ENCODE measurements at regions not wholly inside any gene's neighbourhood (a gene's known extent, or its start where the extent isn't known, plus 50 kb on each side); places are given as distances from the start of the nearest gene placed in this dataset.
A peak's percentile ranks its signal among the peaks of the same experiment; 100 is the strongest.
"Not testable (repeated sequence)": the region's sequence is repeated elsewhere in the genome, so short reads cannot be mapped to it uniquely, and the experiment has no call there.

- H3K4me3 ChIP-seq (ENCODE audit: low read length) = no peak overlapping the region
- no peak overlapping the region for H3K27ac ChIP-seq (ENCODE audit: low read length)
- H3K36me3 ChIP-seq (ENCODE audit: control insufficient read depth, insufficient read depth, low read length) = no peaks in the 10 kb centered on the region
- H3K9me3 ChIP-seq (replicated peaks; ENCODE audit: control insufficient read depth, low read depth, low read length) = no peaks in the 10 kb centered on the region
- no peaks in the 10 kb centered on the region for H3K27me3 ChIP-seq (ENCODE audit: control insufficient read depth, insufficient read depth, low read length)
- no peaks in the 10 kb centered on the region for H3K4me1 ChIP-seq (ENCODE audit: control insufficient read depth, insufficient read depth, low read length)
- DNase-seq = no peak
Observed at GRCh38 chr3:144820726-144821125, 849.1 kb downstream of the DIPK2A start.

- Histone ChIP-seq H3K27me3 (ENCODE audit: control insufficient read depth, insufficient read depth, low read length) (no peaks in the 10 kb centered on the region), H3K9me3 (replicated peaks; ENCODE audit: control insufficient read depth, low read depth, low read length) (no peaks in the 10 kb centered on the region), H3K4me1 (ENCODE audit: control insufficient read depth, insufficient read depth, low read length) (no peaks in the 10 kb centered on the region), H3K4me3 (ENCODE audit: low read length) (no peak overlapping the region), H3K27ac (ENCODE audit: low read length) (no peak overlapping the region), H3K36me3 (ENCODE audit: control insufficient read depth, insufficient read depth, low read length) (no peaks in the 10 kb centered on the region)
- no CpG with 5 or more reads among the region's 1 CpG for WGBS (ENCODE audit: insufficient coverage)
- no peak for DNase-seq
Observed at GRCh38 chr3:144821583-144821982, 850.0 kb downstream of the DIPK2A start.

- no peak for DNase-seq
- no peaks in the 10 kb centered on the region for H3K36me3 ChIP-seq (ENCODE audit: control insufficient read depth, insufficient read depth, low read length)
- H3K9me3 ChIP-seq (replicated peaks; ENCODE audit: control insufficient read depth, low read depth, low read length) = no peaks in the 10 kb centered on the region
- H3K4me3 ChIP-seq (ENCODE audit: low read length) = no peak overlapping the region
- no peaks in the 10 kb centered on the region for H3K4me1 ChIP-seq (ENCODE audit: control insufficient read depth, insufficient read depth, low read length)
- H3K27me3 ChIP-seq (ENCODE audit: control insufficient read depth, insufficient read depth, low read length) = no peaks in the 10 kb centered on the region
- no peak overlapping the region for H3K27ac ChIP-seq (ENCODE audit: low read length)
Observed at GRCh38 chr3:144822671-144823070, 851.0 kb downstream of the DIPK2A start.

- H3K9me3 ChIP-seq (replicated peaks; ENCODE audit: control insufficient read depth, low read depth, low read length) = peaks cover 5% of the 10 kb centered on the region
- no peak overlapping the region for H3K27ac ChIP-seq (ENCODE audit: low read length)
- no peak for DNase-seq
- H3K4me3 ChIP-seq (ENCODE audit: low read length) = no peak overlapping the region
- H3K27me3 ChIP-seq (ENCODE audit: control insufficient read depth, insufficient read depth, low read length) = no peaks in the 10 kb centered on the region
- no peaks in the 10 kb centered on the region for H3K4me1 ChIP-seq (ENCODE audit: control insufficient read depth, insufficient read depth, low read length)
- H3K36me3 ChIP-seq (ENCODE audit: control insufficient read depth, insufficient read depth, low read length) = no peaks in the 10 kb centered on the region
Observed at GRCh38 chr3:144831955-144832716, 860.5 kb downstream of the DIPK2A start.

- H3K4me1 ChIP-seq (ENCODE audit: control insufficient read depth, insufficient read depth, low read length) = no peaks in the 10 kb centered on the region
- H3K4me3 ChIP-seq (ENCODE audit: low read length) = no peak overlapping the region
- no peak for DNase-seq
- H3K27me3 ChIP-seq (ENCODE audit: control insufficient read depth, insufficient read depth, low read length) = no peaks in the 10 kb centered on the region
- WGBS (ENCODE audit: insufficient coverage) = no CpG with 5 or more reads among the region's 2 CpGs
- H3K27ac ChIP-seq (ENCODE audit: low read length) = no peak overlapping the region
- no peaks in the 10 kb centered on the region for H3K36me3 ChIP-seq (ENCODE audit: control insufficient read depth, insufficient read depth, low read length)
- H3K9me3 ChIP-seq (replicated peaks; ENCODE audit: control insufficient read depth, low read depth, low read length) = peaks cover 5% of the 10 kb centered on the region
Observed at GRCh38 chr3:144839991-144840390, 868.4 kb downstream of the DIPK2A start.

GRCh38 chr3:144840866-144841265 lies 869.2 kb downstream of the DIPK2A start:
- no peaks in the 10 kb centered on the region for H3K27me3 ChIP-seq (ENCODE audit: control insufficient read depth, insufficient read depth, low read length)
- WGBS (ENCODE audit: insufficient coverage) = no CpG with 5 or more reads among the region's 1 CpG
- H3K27ac ChIP-seq (ENCODE audit: low read length) = no peak overlapping the region
- no peak for DNase-seq
- H3K9me3 ChIP-seq (replicated peaks; ENCODE audit: control insufficient read depth, low read depth, low read length) = peaks cover 5% of the 10 kb centered on the region
- no peaks in the 10 kb centered on the region for H3K36me3 ChIP-seq (ENCODE audit: control insufficient read depth, insufficient read depth, low read length)
- H3K4me3 ChIP-seq (ENCODE audit: low read length) = no peak overlapping the region
- H3K4me1 ChIP-seq (ENCODE audit: control insufficient read depth, insufficient read depth, low read length) = no peaks in the 10 kb centered on the region

- peak; percentile 10 for DNase-seq
- Histone ChIP-seq H3K27ac (ENCODE audit: low read length) (no peak overlapping the region), H3K9me3 (replicated peaks; ENCODE audit: control insufficient read depth, low read depth, low read length) (peaks cover 5% of the 10 kb centered on the region), H3K36me3 (ENCODE audit: control insufficient read depth, insufficient read depth, low read length) (no peaks in the 10 kb centered on the region), H3K4me3 (ENCODE audit: low read length) (no peak overlapping the region), H3K27me3 (ENCODE audit: control insufficient read depth, insufficient read depth, low read length) (no peaks in the 10 kb centered on the region), H3K4me1 (ENCODE audit: control insufficient read depth, insufficient read depth, low read length) (no peaks in the 10 kb centered on the region)
- 67% methylated on average over 1 of the region's 8 CpGs for WGBS (ENCODE audit: insufficient coverage)
Observed at GRCh38 chr3:144843099-144843498, 871.5 kb downstream of the DIPK2A start.

- no peak for DNase-seq
- Histone ChIP-seq H3K4me1 (ENCODE audit: control insufficient read depth, insufficient read depth, low read length) (no peaks in the 10 kb centered on the region), H3K9me3 (replicated peaks; ENCODE audit: control insufficient read depth, low read depth, low read length) (no peaks in the 10 kb centered on the region), H3K27ac (ENCODE audit: low read length) (no peak overlapping the region), H3K27me3 (ENCODE audit: control insufficient read depth, insufficient read depth, low read length) (no peaks in the 10 kb centered on the region), H3K36me3 (ENCODE audit: control insufficient read depth, insufficient read depth, low read length) (no peaks in the 10 kb centered on the region), H3K4me3 (ENCODE audit: low read length) (no peak overlapping the region)
Observed at GRCh38 chr3:144852999-144853398, 881.4 kb downstream of the DIPK2A start.

GRCh38 chr3:144854020-144854419 lies 882.4 kb downstream of the DIPK2A start:
- not testable (repeated sequence) for H3K4me3 ChIP-seq (ENCODE audit: low read length); DNase-seq; H3K9me3 ChIP-seq (replicated peaks; ENCODE audit: control insufficient read depth, low read depth, low read length); H3K27me3 ChIP-seq (ENCODE audit: control insufficient read depth, insufficient read depth, low read length); H3K27ac ChIP-seq (ENCODE audit: low read length); H3K36me3 ChIP-seq (ENCODE audit: control insufficient read depth, insufficient read depth, low read length); H3K4me1 ChIP-seq (ENCODE audit: control insufficient read depth, insufficient read depth, low read length)
- 91% methylated on average over 1 of the region's 9 CpGs for WGBS (ENCODE audit: insufficient coverage)

GRCh38 chr3:144859161-144859560 lies 887.5 kb downstream of the DIPK2A start:
- H3K4me3 ChIP-seq (ENCODE audit: low read length) = no peak overlapping the region
- no peaks in the 10 kb centered on the region for H3K27me3 ChIP-seq (ENCODE audit: control insufficient read depth, insufficient read depth, low read length)
- no peaks in the 10 kb centered on the region for H3K36me3 ChIP-seq (ENCODE audit: control insufficient read depth, insufficient read depth, low read length)
- no peak overlapping the region for H3K27ac ChIP-seq (ENCODE audit: low read length)
- 49% methylated on average over 2 of the region's 3 CpGs for WGBS (ENCODE audit: insufficient coverage)
- no peaks in the 10 kb centered on the region for H3K4me1 ChIP-seq (ENCODE audit: control insufficient read depth, insufficient read depth, low read length)
- no peaks in the 10 kb centered on the region for H3K9me3 ChIP-seq (replicated peaks; ENCODE audit: control insufficient read depth, low read depth, low read length)
- no peak for DNase-seq

GRCh38 chr3:144864646-144865045 lies 893.0 kb downstream of the DIPK2A start:
- no peaks in the 10 kb centered on the region for H3K36me3 ChIP-seq (ENCODE audit: control insufficient read depth, insufficient read depth, low read length)
- H3K27ac ChIP-seq (ENCODE audit: low read length) = no peak overlapping the region
- no peaks in the 10 kb centered on the region for H3K27me3 ChIP-seq (ENCODE audit: control insufficient read depth, insufficient read depth, low read length)
- no peak overlapping the region for H3K4me3 ChIP-seq (ENCODE audit: low read length)
- no peak for DNase-seq
- H3K9me3 ChIP-seq (replicated peaks; ENCODE audit: control insufficient read depth, low read depth, low read length) = no peaks in the 10 kb centered on the region
- no peaks in the 10 kb centered on the region for H3K4me1 ChIP-seq (ENCODE audit: control insufficient read depth, insufficient read depth, low read length)
- WGBS (ENCODE audit: insufficient coverage) = no CpG with 5 or more reads among the region's 2 CpGs

All from muscle of leg (tissue), 3 donors.